ENCODE measurements at regions not wholly inside any gene's neighbourhood (a gene's known extent, or its start where the extent isn't known, plus 50 kb on each side); places are given as distances from the start of the nearest gene placed in this dataset.

DNA sequence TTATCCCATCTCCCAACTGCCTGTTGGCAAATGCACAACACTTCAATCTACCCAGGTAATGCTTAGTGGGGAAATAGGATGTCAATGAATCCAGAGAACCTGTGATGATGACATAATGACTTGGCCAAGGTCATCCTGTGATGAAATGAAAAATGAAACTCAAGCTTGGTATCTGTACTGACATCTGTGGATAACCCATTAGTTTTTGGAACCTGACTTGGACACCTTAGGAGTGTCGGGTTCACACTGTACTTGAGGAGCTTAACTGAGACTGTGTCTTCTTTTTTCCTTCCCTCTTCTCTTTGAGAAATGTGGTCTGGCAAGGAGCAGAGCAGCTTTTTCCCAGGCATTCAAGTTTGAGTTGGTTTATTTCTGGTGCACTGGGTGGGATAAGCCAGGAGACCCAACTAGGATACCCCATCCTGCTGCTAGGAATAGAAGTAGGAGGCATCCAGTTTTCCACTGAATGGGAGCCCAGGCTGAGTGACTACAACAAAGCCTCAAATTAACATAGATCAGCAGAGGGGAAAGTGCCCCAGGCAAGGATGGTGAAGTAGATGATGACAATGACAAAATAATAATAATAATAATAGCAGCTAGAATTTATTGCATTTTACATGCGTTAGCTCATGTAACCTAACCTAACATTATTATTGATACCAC lies 72.1 kb downstream of the ADRB2 start:
- Histone ChIP-seq H2BK120ac (ENCODE audit: low read depth, low read length) (no peak overlapping the region), H4K8ac (ENCODE audit: low read depth in 2 of 2, low read length in 2 of 2) (no peak overlapping the region), H4K20me1 (ENCODE audit: insufficient read depth, low read length) (no peaks in the 10 kb centered on the region), H2AFZ (replicated peaks; ENCODE audit: low read length, poor library complexity) (no peak overlapping the region), H3K9ac (ENCODE audit: low read depth, low read length) (no peak overlapping the region), H2AK9ac (replicated peaks; ENCODE audit: low read depth, low read length, poor library complexity) (no peak overlapping the region), H3K14ac (replicated peaks; ENCODE audit: low read depth, low read length) (no peak overlapping the region), H3K27ac (ENCODE audit: insufficient read depth, low read length) (no peak overlapping the region), H3K79me1 (ENCODE audit: low read depth in 1 of 2, low read length in 2 of 2) (no peaks in the 10 kb centered on the region), H2BK5ac (ENCODE audit: low read depth, low read length, poor library complexity, severe bottlenecking) (no peak overlapping the region), H2BK15ac (ENCODE audit: low read depth, low read length) (no peak overlapping the region), H2BK20ac (ENCODE audit: low read depth, low read length) (no peak overlapping the region), H4K91ac (ENCODE audit: insufficient read depth, low read depth, low read length) (no peak overlapping the region), H4K5ac (ENCODE audit: low read depth, low read length) (no peak overlapping the region), H3K18ac (ENCODE audit: low read depth, low read length) (no peak overlapping the region), H3K4ac (ENCODE audit: low read depth, low read length) (no peak overlapping the region), H2AK5ac (ENCODE audit: low read depth, low read length) (no peak overlapping the region), H3K23ac (ENCODE audit: low read depth, low read length) (no peak overlapping the region; the same call in 1 of the 2 replicates), H3K9me1 (ENCODE audit: insufficient read depth, low read length) (no peaks in the 10 kb centered on the region), H3K27me3 (ENCODE audit: control insufficient read depth, insufficient read depth, low read length) (no peaks in the 10 kb centered on the region), H3K4me1 (ENCODE audit: control insufficient read depth, insufficient read depth, low read length) (no peaks in the 10 kb centered on the region), H3K56ac (ENCODE audit: extremely low read depth, insufficient read depth, low read length) (no peak overlapping the region), H3K4me3 (ENCODE audit: insufficient read depth, low read depth, low read length) (no peak overlapping the region), H3K9me3 (ENCODE audit: control insufficient read depth, insufficient read depth, low read length) (no peaks in the 10 kb centered on the region), H3K36me3 (ENCODE audit: control insufficient read depth, insufficient read depth, low read length) (no peaks in the 10 kb centered on the region), H3K4me2 (ENCODE audit: low read depth, low read length) (no peak overlapping the region)
- ATAC-seq (ENCODE audit: low read depth) (no peak), DNase-seq (no peak)
- POLR2A ChIA-PET (ENCODE audit: unreplicated experiment) = no interaction called here
- CTCF ChIA-PET = interaction anchor here (0.8 kb wide), 1 partner anchor 14 kb away, joined by 3 read pairs; no protein-coding TSS in a partner anchor
- intact Hi-C loops (cut with micrococcal nuclease) = no loop called here
- in situ Hi-C loops (cut with MboI; ENCODE audit: low sequenced_read_pairs) = no loop called here
- dilution Hi-C loops (cut with HindIII; ENCODE audit: low sequenced_read_pairs, unreplicated experiment) = no loop called here
- no TSS peak for BruUV-seq (replicated peaks)
- WGBS, 2 experiments (ENCODE audit: extremely low coverage in 2 of 2, insufficient read length in 1 of 2) = no CpG with 5 or more reads among the region's 2 CpGs
- TF ChIP-seq RAD21 (IDR thresholded peaks at IDR 0.05; ENCODE audit: low read length) (no peak), RCOR1 (IDR thresholded peaks at IDR 0.05; ENCODE audit: insufficient replicate concordance, low read length) (no peak), MAFK (IDR thresholded peaks at IDR 0.05; ENCODE audit: low read depth, low read length) (no peak), POLR2A (IDR thresholded peaks at IDR 0.05; ENCODE audit: low read depth, low read length) (no peak), FOS (IDR thresholded peaks at IDR 0.05; ENCODE audit: low read depth, low read length) (no peak), MXI1 (IDR thresholded peaks at IDR 0.05; ENCODE audit: borderline replicate concordance, low read depth, low read length) (no peak), BHLHE40 (IDR thresholded peaks at IDR 0.05; ENCODE audit: low read depth, low read length) (no peak), CEBPB (IDR thresholded peaks at IDR 0.05; ENCODE audit: low read depth, low read length) (no peak), RFX5 (IDR thresholded peaks at IDR 0.05; ENCODE audit: low read depth, low read length) (no peak), NFE2L2 (IDR thresholded peaks at IDR 0.05; ENCODE audit: low read depth, low read length) (no peak), CHD1 (IDR thresholded peaks at IDR 0.05; ENCODE audit: low read depth, low read length) (no peak), SMC3 (IDR thresholded peaks at IDR 0.05; ENCODE audit: low read depth, low read length) (no peak)
- TF ChIP-seq, protein P1, sequence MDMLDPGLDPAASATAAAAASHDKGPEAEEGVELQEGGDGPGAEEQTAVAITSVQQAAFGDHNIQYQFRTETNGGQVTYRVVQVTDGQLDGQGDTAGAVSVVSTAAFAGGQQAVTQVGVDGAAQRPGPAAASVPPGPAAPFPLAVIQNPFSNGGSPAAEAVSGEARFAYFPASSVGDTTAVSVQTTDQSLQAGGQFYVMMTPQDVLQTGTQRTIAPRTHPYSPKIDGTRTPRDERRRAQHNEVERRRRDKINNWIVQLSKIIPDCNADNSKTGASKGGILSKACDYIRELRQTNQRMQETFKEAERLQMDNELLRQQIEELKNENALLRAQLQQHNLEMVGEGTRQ (IDR thresholded peaks at IDR 0.05; ENCODE audit: low read depth, low read length) = no peak
- TF ChIP-seq, protein P2, sequence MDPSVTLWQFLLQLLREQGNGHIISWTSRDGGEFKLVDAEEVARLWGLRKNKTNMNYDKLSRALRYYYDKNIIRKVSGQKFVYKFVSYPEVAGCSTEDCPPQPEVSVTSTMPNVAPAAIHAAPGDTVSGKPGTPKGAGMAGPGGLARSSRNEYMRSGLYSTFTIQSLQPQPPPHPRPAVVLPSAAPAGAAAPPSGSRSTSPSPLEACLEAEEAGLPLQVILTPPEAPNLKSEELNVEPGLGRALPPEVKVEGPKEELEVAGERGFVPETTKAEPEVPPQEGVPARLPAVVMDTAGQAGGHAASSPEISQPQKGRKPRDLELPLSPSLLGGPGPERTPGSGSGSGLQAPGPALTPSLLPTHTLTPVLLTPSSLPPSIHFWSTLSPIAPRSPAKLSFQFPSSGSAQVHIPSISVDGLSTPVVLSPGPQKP (IDR thresholded peaks at IDR 0.05; ENCODE audit: borderline replicate concordance, low read depth, low read length) = no peak
- TF ChIP-seq, protein P3, sequence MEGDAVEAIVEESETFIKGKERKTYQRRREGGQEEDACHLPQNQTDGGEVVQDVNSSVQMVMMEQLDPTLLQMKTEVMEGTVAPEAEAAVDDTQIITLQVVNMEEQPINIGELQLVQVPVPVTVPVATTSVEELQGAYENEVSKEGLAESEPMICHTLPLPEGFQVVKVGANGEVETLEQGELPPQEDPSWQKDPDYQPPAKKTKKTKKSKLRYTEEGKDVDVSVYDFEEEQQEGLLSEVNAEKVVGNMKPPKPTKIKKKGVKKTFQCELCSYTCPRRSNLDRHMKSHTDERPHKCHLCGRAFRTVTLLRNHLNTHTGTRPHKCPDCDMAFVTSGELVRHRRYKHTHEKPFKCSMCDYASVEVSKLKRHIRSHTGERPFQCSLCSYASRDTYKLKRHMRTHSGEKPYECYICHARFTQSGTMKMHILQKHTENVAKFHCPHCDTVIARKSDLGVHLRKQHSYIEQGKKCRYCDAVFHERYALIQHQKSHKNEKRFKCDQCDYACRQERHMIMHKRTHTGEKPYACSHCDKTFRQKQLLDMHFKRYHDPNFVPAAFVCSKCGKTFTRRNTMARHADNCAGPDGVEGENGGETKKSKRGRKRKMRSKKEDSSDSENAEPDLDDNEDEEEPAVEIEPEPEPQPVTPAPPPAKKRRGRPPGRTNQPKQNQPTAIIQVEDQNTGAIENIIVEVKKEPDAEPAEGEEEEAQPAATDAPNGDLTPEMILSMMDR (conservative IDR thresholded peaks at IDR 0.05; ENCODE audit: low read depth, low read length) = no peak

All from IMR-90 (cell line).